Panc1 (cell line): ENCODE measurements at regions not wholly inside any gene's neighbourhood (a gene's known extent, or its start where the extent isn't known, plus 50 kb on each side); places are given as distances from the start of the nearest gene placed in this dataset.

Source experiments
- ATAC-seq: fragments of 200-7000 bp; cut with Tn5 transposase; 2 replicates; pipeline ENCODE4 v1.9.1; 2020; ENCODE audit warnings: mild to moderate bottlenecking, moderate library complexity
- BruUV-seq: library from RNA; stranded (reverse); fragments of 400-500 nt; replicated peaks from 2 replicates; lab custom pipeline; 2021; lab: Mats Ljungman, UMichigan
- CTCF ChIA-PET: fragments of 300-600 bp; sonication (Branson Sonifier 250); formaldehyde crosslinking; loops from one replicate; lab custom pipeline; 2022; ENCODE audit warnings: antibody characterized with exemption; lab: Charles Lee
- POLR2A ChIA-PET: fragments of 300-600 bp; sonication (Branson Sonifier 250); formaldehyde crosslinking; loops from one replicate; lab custom pipeline; 2022; ENCODE audit warnings: antibody characterized with exemption; lab: Charles Lee
- DNase-seq: peaks from one replicate; pipeline ENCODE4 v3.0.0-alpha.2; 2010; ENCODE audit warnings: low read depth, low spot score
- H3K27ac ChIP-seq: 2 replicates; pipeline ENCODE4 v1.5.1; 2011; ENCODE audit warnings: mild to moderate bottlenecking, low read length, inconsistent platforms
- H3K27me3 ChIP-seq: fragments of 200-500 bp; sonication (Bioruptor generic); 2 replicates; pipeline ENCODE4 v1.6.0; 2014; ENCODE audit warnings: low read length, inconsistent platforms; ENCODE audit not compliant: control insufficient read depth, insufficient read depth
- H3K36me3 ChIP-seq: fragments of 200-500 bp; sonication (Bioruptor generic); 2 replicates; pipeline ENCODE4 v1.5.1; 2014; ENCODE audit warnings: inconsistent platforms, mild to moderate bottlenecking, low read length, moderate library complexity; ENCODE audit not compliant: control insufficient read depth, insufficient read depth
- H3K4me1 ChIP-seq: 2 replicates; pipeline ENCODE4 v1.5.1; 2011; ENCODE audit warnings: inconsistent platforms, mild to moderate bottlenecking, low read length, moderate library complexity; ENCODE audit not compliant: control insufficient read depth, insufficient read depth
- H3K4me3 ChIP-seq, 2 experiments: 2 replicates each; pipeline ENCODE4 v1.5.1; 2011 to 2012; ENCODE audit warnings: low read depth in 2 of 2, low read length in 2 of 2, mild to moderate bottlenecking in 2 of 2, inconsistent platforms in 1 of 2, moderate library complexity in 1 of 2
- H3K9me3 ChIP-seq: fragments of 200-500 bp; sonication (Bioruptor generic); 2 replicates; pipeline ENCODE4 v1.5.1; 2014; ENCODE audit warnings: low read depth, mild to moderate bottlenecking, inconsistent platforms, low read length, moderate library complexity; ENCODE audit not compliant: control insufficient read depth, insufficient read depth
- CTCF ChIP-seq: fragments of 450-650 bp; IDR thresholded peaks from 2 replicates; pipeline ENCODE4 v1.5.1; 2017; ENCODE audit warnings: mild to moderate bottlenecking
- POLR2AphosphoS5 ChIP-seq: IDR thresholded peaks from 2 replicates; pipeline ENCODE4 v1.6.1; 2012; ENCODE audit warnings: mild to moderate bottlenecking, low read depth, low read length, moderate library complexity
- REST ChIP-seq, 2 experiments: IDR thresholded peaks; 2 replicates each; pipeline ENCODE4 v1.6.1; 2011 to 2012; ENCODE audit warnings: low read depth in 2 of 2, control low read depth in 1 of 2, low read length in 1 of 2, mild to moderate bottlenecking in 1 of 2, moderate library complexity in 1 of 2; ENCODE audit not compliant: insufficient read depth in 1 of 2
- SIN3A ChIP-seq: IDR thresholded peaks from 2 replicates; pipeline ENCODE4 v1.6.1; 2012; ENCODE audit warnings: low read depth, mild to moderate bottlenecking, low read length, moderate library complexity, borderline replicate concordance; ENCODE audit not compliant: insufficient read depth
- TCF7L2 ChIP-seq: IDR thresholded peaks from 2 replicates; pipeline ENCODE4 v1.6.1; 2011; ENCODE audit warnings: mild to moderate bottlenecking, low read depth, low read length, inconsistent platforms
- in situ Hi-C: cut with HindIII; loops from 2 replicates; pipeline ENCODE4 v1.10.0; 2016; ENCODE audit warnings: low sequenced_read_pairs, low pct_unique_long_range_greater_than_20kb
- intact Hi-C: fragments of 100-400 bp; cut with micrococcal nuclease; formaldehyde crosslinking; loops from one replicate; pipeline ENCODE4 v1.10.0; 2022; ENCODE audit not compliant: unreplicated experiment

GRCh38 chr20:12057778-12058177 lies 140.1 kb downstream of the BTBD3 start:
- no peak overlapping the region for H3K27ac ChIP-seq
- no peaks in the 10 kb centered on the region for H3K4me1 ChIP-seq
- in situ Hi-C loops = no loop called here
- intact Hi-C loops = no loop called here
- no peaks in the 10 kb centered on the region for H3K9me3 ChIP-seq
- TF ChIP-seq SIN3A = no peak
- no peak for TF ChIP-seq POLR2AphosphoS5
- no peak for TF ChIP-seq CTCF
- TF ChIP-seq REST (IDR thresholded peaks at IDR 0.05; ENCODE audit: insufficient read depth in 1 of 2, low read depth in 2 of 2, low read length in 1 of 2) = no peak
- no peak for TF ChIP-seq TCF7L2
- ChIA-PET POLR2A (no interaction called here), CTCF (interaction anchor here (0.7 kb wide), 1 partner anchor 145 kb away, joined by 3 read pairs; no protein-coding TSS in a partner anchor)
- H3K4me3 ChIP-seq = no peak overlapping the region
- no TSS peak for BruUV-seq
- H3K36me3 ChIP-seq = no peaks in the 10 kb centered on the region
- DNase-seq (no peak), ATAC-seq (no peak)
- H3K27me3 ChIP-seq = no peaks in the 10 kb centered on the region

GRCh38 chr20:12058216-12058615 lies 140.5 kb downstream of the BTBD3 start:
- intact Hi-C loops (no loop called here), in situ Hi-C loops (no loop called here)
- Histone ChIP-seq H3K4me1 (no peaks in the 10 kb centered on the region), H3K4me3 (no peak overlapping the region), H3K9me3 (no peaks in the 10 kb centered on the region), H3K36me3 (no peaks in the 10 kb centered on the region), H3K27me3 (no peaks in the 10 kb centered on the region), H3K27ac (no peak overlapping the region)
- no peak for DNase-seq
- TF ChIP-seq REST (IDR thresholded peaks at IDR 0.05; ENCODE audit: insufficient read depth in 1 of 2, low read depth in 2 of 2, low read length in 1 of 2) = no peak
- no peak for TF ChIP-seq POLR2AphosphoS5
- TF ChIP-seq TCF7L2 = no peak
- no peak for TF ChIP-seq CTCF
- no peak for TF ChIP-seq SIN3A
- no peak for ATAC-seq
- BruUV-seq = no TSS peak
- ChIA-PET CTCF (no interaction called here), POLR2A (no interaction called here)
